DOHH2 (cell line): ENCODE measurements at regions not wholly inside any gene's neighbourhood (a gene's known extent, or its start where the extent isn't known, plus 50 kb on each side); places are given as distances from the start of the nearest gene placed in this dataset.

ENCODE experiments used
- CTCF ChIP-seq: fragments of 200-600 bp; sonication (generic); IDR thresholded peaks from one replicate; pipeline ENCODE4 v1.5.1; 2014; ENCODE audit warnings: antibody characterized with exemption, mild to moderate bottlenecking, low read depth, low read length; ENCODE audit not compliant: poor library complexity, severe bottlenecking
- EZH2phosphoT487 ChIP-seq: fragments of 200-600 bp; sonication (generic); IDR thresholded peaks from 2 replicates; pipeline ENCODE4 v1.6.1; 2017; ENCODE audit warnings: borderline replicate concordance, mild to moderate bottlenecking, antibody characterized with exemption, low read length, moderate library complexity, mixed read lengths

- TF ChIP-seq CTCF (no peak), EZH2phosphoT487 (no peak)
Measured at GRCh38 chr5:35339006-35339405, 108.7 kb upstream of the PRLR start.
